Right ventricle myocardium superior (tissue), 1 donor: ENCODE measurements at regions not wholly inside any gene's neighbourhood (a gene's known extent, or its start where the extent isn't known, plus 50 kb on each side); places are given as distances from the start of the nearest gene placed in this dataset.
"Not testable (repeated sequence)": the region's sequence is repeated elsewhere in the genome, so short reads cannot be mapped to it uniquely, and the experiment has no call there.

Source experiments
- ATAC-seq: fragments of 200-7000 bp; cut with Tn5 transposase; one replicate; pipeline ENCODE4 v1.9.1; 2020; ENCODE audit warnings: mild to moderate bottlenecking; ENCODE audit not compliant: poor library complexity
- DNase-seq: peaks from one replicate; pipeline ENCODE4 v3.0.0-alpha.2; 2020
- intact Hi-C: fragments of 100-400 bp; cut with DNase I; formaldehyde crosslinking; loops from one replicate; pipeline ENCODE4 v1.11.2; 2022
- donor health status: DM: no; HTN: yes; CAD: no; lungs with severe emphysema.

DNA sequence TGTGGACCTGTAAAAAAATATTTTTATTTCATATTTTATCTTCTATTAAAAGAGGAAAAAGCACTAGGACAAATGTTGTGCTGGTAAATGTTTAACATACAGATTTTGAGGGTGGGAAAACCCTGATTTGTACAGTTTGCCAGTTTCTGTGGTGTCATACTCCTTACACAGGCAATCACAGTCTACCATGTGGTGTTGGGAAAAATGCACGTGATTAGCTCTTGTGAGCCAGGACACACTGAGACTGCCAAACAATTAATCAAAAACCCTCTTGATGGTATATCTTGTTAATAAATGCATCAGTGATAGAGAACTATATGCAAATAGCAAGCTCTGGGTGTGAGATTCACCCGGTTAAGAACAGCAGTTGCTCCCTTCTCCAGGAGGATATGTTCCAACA is 136.5 kb upstream of the ZC3H11B start:
- no peak for DNase-seq
- no peak for ATAC-seq
- intact Hi-C loops: no loop called here

- intact Hi-C loops: no loop called here
- ATAC-seq: no peak
- DNase-seq: no peak
Observed at GRCh38 chr1:219746141-219746540, 133.2 kb upstream of the ZC3H11B start.

DNA sequence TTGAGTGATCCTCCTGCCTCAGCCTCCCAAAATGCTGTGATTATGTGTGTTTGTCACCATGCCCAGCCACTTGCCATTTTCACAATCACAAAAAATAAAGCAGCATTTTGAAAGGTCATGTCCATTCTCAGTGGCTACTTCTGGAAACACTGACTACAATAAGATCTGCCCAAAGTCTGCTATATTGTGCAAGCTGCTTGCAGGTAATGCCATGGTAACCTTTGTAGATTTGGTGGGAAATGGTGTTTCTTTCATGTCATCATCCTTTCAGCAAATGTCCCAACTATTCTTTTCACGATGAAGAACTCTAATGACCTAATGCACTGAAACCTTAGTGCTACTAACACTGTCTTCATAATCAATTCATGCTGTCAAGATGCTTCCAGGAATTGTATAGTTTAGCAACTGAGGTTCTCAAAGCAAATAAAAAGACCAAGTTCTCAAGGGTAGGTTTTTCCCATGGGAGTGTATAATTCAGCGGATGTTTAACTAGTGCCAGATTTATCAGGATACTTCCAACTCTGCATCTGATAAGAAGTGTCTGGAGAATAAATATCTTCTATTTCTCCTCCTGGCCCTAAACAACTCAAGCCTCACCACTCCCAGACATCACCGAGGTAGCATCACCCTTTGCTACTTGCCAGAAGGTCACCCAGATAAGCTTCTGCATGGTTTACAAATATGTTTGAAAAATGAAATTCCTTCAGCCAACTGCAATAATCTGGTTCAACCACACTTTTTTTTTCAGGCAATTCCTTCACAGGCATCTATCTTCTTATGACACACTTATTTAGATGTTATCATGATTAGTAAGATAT is 132.0 kb upstream of the ZC3H11B start:
- DNase-seq: no peak
- intact Hi-C loops: no loop called here
- ATAC-seq: no peak

DNA sequence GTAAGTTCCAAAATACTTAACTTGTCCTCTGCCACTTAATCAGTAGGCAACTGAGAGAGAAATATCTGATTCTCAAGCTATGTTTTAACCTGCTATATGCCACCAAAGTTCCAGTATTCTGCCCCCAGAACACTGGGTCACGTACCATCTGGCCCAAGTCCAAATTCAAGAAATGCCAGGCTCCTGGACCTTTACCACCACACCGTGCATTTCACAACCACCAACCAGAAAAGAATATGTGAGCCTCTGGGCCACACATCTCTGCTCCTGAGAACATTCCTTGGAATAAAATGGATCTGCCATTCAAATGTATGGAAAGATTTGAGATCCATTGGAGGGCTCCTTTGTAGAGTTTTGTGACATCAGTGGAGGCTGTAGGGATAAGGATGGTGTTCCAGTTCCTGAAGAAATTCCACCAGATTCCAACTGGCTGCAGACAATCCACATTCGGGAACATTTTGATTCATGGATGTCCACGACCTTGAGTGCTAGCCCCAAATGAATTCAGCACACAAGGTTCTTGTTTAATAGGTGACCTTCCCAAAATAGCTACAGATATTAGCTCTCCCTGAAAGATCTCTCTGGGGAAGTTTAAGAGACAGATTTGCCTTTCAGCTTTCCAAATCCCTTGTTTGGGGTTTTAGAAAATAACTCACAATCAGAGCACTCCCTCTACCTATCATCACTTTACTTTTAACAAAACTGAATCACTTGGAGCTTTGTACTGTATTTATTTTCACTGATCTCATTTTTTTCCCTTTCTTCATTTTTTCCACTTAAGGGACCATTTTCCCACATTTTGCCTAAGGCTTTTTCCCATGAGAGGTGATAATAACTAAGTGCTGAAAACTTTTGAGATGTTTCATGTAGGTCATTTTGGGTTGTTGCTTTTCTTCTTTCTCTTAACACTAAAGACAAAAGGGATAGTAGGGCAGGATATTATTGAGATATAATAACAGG is 128.4 kb upstream of the ZC3H11B start:
- DNase-seq (no peak), ATAC-seq (peak; percentile 85)
- intact Hi-C loops: no loop called here

GRCh38 chr1:219733511-219734174 is 120.7 kb upstream of the ZC3H11B start:
- no peak for DNase-seq
- intact Hi-C loops: no loop called here
- no peak for ATAC-seq

DNA sequence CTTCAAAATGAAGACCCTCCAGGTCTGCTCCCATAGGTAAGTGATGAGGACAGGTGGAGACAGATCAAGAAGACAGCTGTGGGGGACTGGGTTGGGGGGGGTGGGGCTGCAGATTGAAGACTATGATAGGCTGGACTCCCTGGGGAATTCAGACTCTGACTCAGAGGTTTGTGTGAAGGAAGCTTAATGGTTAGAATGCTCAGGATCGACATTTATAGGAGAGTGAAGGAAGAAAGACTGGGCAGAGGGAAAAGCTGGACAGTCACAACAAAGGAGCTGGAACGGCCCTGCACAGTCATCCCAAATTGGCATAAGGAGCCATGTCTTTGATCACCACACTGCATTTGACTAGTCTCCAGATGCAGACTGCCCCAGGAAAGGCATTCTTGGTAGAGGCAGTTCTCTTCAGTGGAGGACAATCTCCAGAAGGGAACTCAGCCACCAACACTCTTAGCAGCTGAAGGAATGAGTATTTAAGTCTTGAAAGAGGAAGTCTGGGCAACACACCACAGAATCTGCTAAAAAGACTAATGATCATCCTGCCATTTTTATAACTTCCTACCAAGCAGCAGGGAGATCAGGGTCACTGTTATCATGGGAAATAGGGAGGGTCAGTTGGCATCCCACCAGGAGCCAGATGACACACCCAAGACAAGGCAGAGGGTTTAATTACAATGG is 120.0 kb upstream of the ZC3H11B start:
- ATAC-seq (no peak), DNase-seq (no peak)
- intact Hi-C loops: no loop called here

GRCh38 chr1:219731771-219732170 is 118.9 kb upstream of the ZC3H11B start:
- ATAC-seq (no peak), DNase-seq (no peak)
- intact Hi-C loops: no loop called here

DNA sequence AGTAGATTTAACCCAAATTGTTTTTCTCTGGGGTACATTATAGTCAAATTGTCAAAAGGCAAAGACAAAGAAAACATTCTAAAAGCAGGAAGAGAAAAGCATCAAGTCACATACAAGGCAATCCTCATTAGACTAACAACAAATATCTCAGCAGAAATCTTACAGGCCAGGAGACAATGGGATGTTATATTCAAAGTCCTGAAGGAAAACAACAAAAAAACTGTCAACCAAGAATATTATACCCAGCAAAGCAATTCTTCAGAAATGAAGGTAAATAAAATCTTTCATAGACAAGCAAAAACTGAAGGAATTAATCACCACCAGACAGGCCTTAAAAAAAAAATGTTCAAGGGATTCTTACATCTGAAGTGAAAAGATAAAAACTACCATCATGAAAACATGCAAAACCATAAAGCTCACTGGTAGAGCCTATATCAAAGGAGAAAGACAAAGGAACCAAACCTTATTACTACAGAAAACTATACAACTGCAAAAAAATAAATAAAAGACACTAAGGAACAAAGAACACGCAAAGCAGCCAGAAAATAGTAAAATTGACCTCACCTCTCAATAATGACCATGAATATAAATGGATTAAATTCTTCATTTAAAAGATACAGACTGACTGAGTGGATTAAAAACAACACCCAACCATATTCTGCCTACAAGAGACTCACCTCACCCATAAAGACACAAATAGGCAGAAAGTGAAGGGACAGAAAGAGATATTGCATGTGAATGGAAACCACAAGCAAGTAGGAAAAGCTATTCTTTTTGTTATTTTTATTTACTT is 113.8 kb upstream of the ZC3H11B start:
- DNase-seq (no peak), ATAC-seq (no peak)
- intact Hi-C loops: no loop called here

- DNase-seq: no peak
- no peak for ATAC-seq
- intact Hi-C loops: no loop called here
Observed at GRCh38 chr1:219724440-219724839, 111.5 kb upstream of the ZC3H11B start.

GRCh38 chr1:219717536-219717935 is 104.6 kb upstream of the ZC3H11B start:
- ATAC-seq (no peak), DNase-seq (no peak)
- intact Hi-C loops: no loop called here

DNA sequence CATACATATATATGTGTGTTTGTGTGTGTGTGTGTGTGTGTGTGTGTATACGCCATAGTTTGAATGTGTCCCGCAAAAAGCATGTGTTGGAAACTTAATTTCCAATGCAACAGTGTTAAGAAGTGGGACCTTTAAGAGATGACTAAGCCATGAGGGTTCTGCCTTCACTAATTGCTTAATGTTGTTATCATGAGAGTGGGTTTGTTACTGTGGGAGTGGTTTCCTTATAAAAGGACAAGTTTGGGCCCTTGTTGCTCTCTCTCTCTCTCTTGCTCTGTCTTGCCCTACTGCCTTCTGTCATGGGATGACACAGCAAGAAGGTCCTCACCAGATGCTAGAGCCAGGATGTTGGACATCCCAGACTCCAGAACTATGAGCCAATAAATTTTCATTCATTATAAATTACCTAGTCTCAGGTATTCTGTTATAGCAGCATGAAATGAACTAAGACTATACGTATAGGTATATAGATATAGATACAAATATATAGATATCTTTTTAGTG is 103.8 kb upstream of the ZC3H11B start:
- DNase-seq (no peak), ATAC-seq (no peak)
- intact Hi-C loops: no loop called here

- intact Hi-C loops: no loop called here
- DNase-seq: no peak
- ATAC-seq: no peak
Observed at GRCh38 chr1:219713981-219714381, 101.1 kb upstream of the ZC3H11B start.

- ATAC-seq (no peak), DNase-seq (no peak)
- intact Hi-C loops: no loop called here
Observed at GRCh38 chr1:219712506-219712905, 99.6 kb upstream of the ZC3H11B start.

DNA sequence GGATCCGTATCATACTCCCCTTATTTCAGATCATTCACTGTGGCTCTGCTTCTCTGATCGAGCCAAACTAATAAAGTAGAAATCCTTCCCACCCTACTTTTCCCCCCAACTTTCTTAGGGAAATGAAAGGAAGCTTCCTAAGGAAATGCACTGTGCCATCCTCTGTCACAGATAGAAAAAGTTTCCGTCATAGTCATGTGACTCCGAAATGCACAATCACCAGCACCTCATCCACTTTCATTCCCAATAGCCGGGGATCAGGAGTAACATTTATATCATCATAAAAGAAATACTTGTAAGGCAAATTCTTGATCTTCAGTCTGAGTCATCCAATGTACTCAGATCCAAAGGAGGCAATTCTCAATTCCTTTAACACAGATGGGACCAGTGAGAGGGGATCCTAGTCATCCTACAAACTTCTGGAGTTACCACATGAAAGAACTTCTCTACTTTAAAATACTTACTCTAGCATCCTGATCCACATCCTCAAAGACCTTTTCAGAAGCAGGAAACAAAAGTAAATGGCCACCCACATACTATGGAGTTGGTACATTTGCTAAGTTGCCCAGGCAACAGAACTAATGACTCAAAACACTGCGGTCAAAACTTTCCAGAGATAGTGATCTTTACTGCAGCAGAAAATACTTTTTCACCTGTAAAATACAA is 97.8 kb upstream of the ZC3H11B start:
- DNase-seq (no peak), ATAC-seq (no peak)
- intact Hi-C loops: no loop called here

GRCh38 chr1:219708919-219709543 is 96.1 kb upstream of the ZC3H11B start:
- DNase-seq (no peak), ATAC-seq (no peak)
- intact Hi-C loops: no loop called here

DNA sequence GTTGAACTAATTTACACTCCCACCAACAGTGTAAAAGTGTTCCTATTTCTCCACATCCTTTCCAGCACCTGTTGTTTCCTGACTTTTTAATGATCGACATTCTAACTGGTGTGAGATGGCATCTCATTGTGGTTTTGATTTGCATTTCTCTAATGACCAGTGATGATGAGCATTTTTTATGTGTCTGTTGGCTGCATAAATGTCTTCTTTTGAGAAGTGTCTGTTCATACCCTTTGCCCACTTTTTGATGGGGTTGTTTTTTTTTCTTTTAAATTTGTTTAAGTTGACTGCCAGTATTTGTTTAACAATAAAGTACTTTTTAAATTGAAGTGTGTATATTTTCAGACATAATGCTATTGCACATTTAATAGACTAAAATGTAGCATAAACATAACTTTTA is 95.0 kb upstream of the ZC3H11B start:
- intact Hi-C loops, DNase-seq, ATAC-seq: not testable (repeated sequence)

DNA sequence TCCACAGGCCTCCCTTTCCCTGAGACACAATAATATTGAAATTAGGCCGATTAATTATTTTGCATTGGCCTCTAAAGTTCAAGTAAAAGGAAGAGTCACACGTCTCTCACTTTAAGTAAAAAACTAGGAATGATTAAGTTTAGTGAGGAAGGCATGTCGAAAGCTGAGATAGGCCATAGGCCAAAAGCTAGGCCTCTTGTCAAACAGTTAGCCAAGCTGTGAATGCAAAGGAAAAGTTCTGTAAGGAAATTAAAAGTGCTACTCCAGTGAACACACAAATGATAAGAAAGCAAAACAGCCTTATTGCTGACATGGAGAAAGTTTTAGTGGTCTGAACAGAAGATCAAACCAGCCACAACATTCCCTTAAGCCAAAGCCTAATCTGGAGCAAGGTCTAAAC is 91.4 kb upstream of the ZC3H11B start:
- ATAC-seq, intact Hi-C loops, DNase-seq: not testable (repeated sequence)
